ENCODE measurements at regions not wholly inside any gene's neighbourhood (a gene's known extent, or its start where the extent isn't known, plus 50 kb on each side); places are given as distances from the start of the nearest gene placed in this dataset.
"Not testable (repeated sequence)": the region's sequence is repeated elsewhere in the genome, so short reads cannot be mapped to it uniquely, and the experiment has no call there.

- not testable (repeated sequence) for DNase-seq
Measured at GRCh38 chr7:128561116-128561722, 84.7 kb downstream of the METTL2B start.

- not testable (repeated sequence) for DNase-seq
Measured at GRCh38 chr7:128562795-128563194, 86.2 kb downstream of the METTL2B start.

- not testable (repeated sequence) for DNase-seq
Measured at GRCh38 chr7:128564123-128564700, 87.7 kb downstream of the METTL2B start.

GRCh38 chr7:128564932-128565864 lies 88.7 kb downstream of the METTL2B start:
- DNase-seq: not testable (repeated sequence)

- DNase-seq: not testable (repeated sequence)
Measured at GRCh38 chr7:128575277-128575676, 96.8 kb upstream of the GARIN1A start.

- not testable (repeated sequence) for DNase-seq
Measured at GRCh38 chr7:128576953-128577352, 95.1 kb upstream of the GARIN1A start.

- DNase-seq: not testable (repeated sequence)
Measured at GRCh38 chr7:128579843-128580242, 92.2 kb upstream of the GARIN1A start.

- DNase-seq: not testable (repeated sequence)
Measured at GRCh38 chr7:128581100-128581499, 91.0 kb upstream of the GARIN1A start.

GRCh38 chr7:128581825-128582561 lies 90.1 kb upstream of the GARIN1A start:
- DNase-seq: not testable (repeated sequence)

- DNase-seq: not testable (repeated sequence)
Measured at GRCh38 chr7:128586715-128587114, 85.4 kb upstream of the GARIN1A start.

GRCh38 chr7:128591705-128592104 lies 80.4 kb upstream of the GARIN1A start:
- no peak for DNase-seq

GRCh38 chr7:128592209-128592608 lies 79.9 kb upstream of the GARIN1A start:
- DNase-seq: not testable (repeated sequence)

- not testable (repeated sequence) for DNase-seq
Measured at GRCh38 chr7:128594061-128594460, 78.0 kb upstream of the GARIN1A start.

- DNase-seq: not testable (repeated sequence)
Measured at GRCh38 chr7:128596336-128597128, 75.6 kb upstream of the GARIN1A start.

- not testable (repeated sequence) for DNase-seq
Measured at GRCh38 chr7:128598946-128599345, 73.1 kb upstream of the GARIN1A start.

- peak; percentile 3 for DNase-seq
Measured at GRCh38 chr7:128608678-128609421, 63.2 kb upstream of the GARIN1A start.

- not testable (repeated sequence) for DNase-seq
Measured at GRCh38 chr7:128613366-128613765, 58.7 kb upstream of the GARIN1A start.

- DNase-seq: not testable (repeated sequence)
Measured at GRCh38 chr7:128614812-128615211, 57.3 kb upstream of the GARIN1A start.

GRCh38 chr7:128616799-128617198 lies 55.3 kb upstream of the GARIN1A start:
- DNase-seq: not testable (repeated sequence)

All from amniotic stem cell (primary cell).